H1 (cell line): ENCODE measurements at regions not wholly inside any gene's neighbourhood (a gene's known extent, or its start where the extent isn't known, plus 50 kb on each side); places are given as distances from the start of the nearest gene placed in this dataset.

Experiments
- POLR2AphosphoS5 ChIP-seq: IDR thresholded peaks from 2 replicates; pipeline ENCODE4 v1.6.1; 2011; ENCODE audit warnings: low read depth, low read length
- TAF1 ChIP-seq: IDR thresholded peaks from 2 replicates; pipeline ENCODE4 v1.6.1; 2011; ENCODE audit warnings: mild to moderate bottlenecking, low read depth, low read length

DNA sequence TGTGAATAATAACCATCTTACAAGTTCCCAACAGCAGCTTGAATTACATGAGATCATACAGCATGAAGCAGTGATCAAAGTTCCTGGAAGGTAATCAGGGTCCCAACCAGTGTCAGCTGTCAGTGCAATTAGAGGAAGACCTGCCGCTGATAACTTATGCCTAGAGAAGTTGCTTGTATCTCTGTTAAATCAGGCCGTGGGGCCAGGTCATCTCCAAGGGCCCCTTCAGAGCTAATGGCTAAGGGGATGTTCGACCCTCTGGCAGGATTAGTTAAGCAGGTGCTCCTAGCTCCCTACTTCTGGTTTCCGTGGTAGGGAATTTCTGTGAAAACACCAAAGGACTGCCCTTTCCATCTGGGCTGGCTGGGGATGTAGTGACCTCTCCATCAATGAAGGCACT lies 251.0 kb downstream of the FAM43A start (continued):
- TF ChIP-seq POLR2AphosphoS5 = no peak
- TF ChIP-seq TAF1 = no peak
